AG09319 (cell line): ENCODE measurements at regions not wholly inside any gene's neighbourhood (a gene's known extent, or its start where the extent isn't known, plus 50 kb on each side); places are given as distances from the start of the nearest gene placed in this dataset.

Experiments
- DNase-seq: peaks from one replicate; pipeline ENCODE4 v3.0.0-alpha.2; 2010; ENCODE audit warnings: low read depth; ENCODE audit errors: extremely low read depth
- CTCF ChIP-seq: IDR thresholded peaks from 2 replicates; pipeline ENCODE4 v1.5.1; 2011; ENCODE audit warnings: low read depth, mild to moderate bottlenecking, inconsistent platforms, low read length, moderate library complexity

DNA sequence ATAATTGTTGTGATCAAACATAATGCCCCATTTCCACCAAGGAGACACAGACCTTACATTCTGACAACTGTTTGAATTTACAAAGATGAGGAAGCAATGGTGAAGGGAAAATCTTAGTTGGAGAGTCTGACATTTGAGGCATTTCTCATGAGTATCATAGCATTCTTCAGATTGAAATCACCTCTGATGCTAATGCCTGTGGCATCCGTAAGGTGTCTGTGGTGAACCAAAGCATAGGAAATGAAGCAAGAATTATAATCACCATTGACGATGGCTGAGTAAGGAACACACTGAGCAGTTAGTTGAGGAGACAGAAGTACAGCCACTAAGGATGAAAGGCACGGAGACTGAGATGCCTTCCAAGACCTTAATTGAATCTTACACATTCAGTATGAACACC is 575.7 kb downstream of the TRIML1 start:
- no peak for TF ChIP-seq CTCF
- DNase-seq: peak; percentile 27

DNA sequence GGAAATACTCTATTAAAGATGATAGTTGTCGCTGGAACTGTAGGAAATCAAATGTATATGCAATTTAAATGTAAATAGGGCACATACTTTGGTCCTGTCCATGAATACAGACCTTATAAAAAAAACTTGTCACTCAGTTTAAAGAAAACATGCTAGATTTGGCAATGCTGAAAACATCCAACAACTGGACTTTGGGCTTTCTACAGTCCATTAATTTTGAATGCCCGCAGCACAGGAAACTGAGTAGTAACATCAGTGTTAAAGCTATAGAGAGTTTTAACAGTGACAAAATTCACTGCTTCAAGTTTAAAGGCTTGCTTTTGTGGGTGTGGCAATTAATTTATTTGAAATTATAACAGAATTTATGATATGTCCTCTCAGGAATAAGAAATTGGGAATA is 578.4 kb downstream of the TRIML1 start:
- TF ChIP-seq CTCF: no peak
- no peak for DNase-seq

GRCh38 chr4:188719794-188720193 is 580.6 kb downstream of the TRIML1 start:
- TF ChIP-seq CTCF: no peak; the same call in 1 of the 2 replicates
- DNase-seq: no peak

DNA sequence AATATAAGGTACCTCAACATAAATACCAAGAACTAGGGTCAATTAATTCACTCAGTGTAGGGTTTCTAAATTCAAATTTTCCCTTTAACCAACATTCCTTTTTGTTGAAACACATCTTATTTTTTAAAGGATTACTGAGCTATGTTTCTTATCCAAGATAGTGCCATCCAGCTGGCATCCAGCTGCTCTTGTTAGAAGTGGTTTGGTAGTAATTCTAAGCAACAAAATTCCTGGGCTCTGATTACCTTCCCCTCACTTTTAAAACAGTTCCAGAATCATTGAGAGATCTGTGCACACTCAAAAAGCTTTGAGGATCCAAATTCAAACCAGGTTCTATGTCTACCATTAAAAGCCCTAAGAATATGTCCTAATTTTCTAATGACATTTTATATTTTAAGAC is 583.7 kb downstream of the TRIML1 start:
- no peak for DNase-seq
- no peak for TF ChIP-seq CTCF

DNA sequence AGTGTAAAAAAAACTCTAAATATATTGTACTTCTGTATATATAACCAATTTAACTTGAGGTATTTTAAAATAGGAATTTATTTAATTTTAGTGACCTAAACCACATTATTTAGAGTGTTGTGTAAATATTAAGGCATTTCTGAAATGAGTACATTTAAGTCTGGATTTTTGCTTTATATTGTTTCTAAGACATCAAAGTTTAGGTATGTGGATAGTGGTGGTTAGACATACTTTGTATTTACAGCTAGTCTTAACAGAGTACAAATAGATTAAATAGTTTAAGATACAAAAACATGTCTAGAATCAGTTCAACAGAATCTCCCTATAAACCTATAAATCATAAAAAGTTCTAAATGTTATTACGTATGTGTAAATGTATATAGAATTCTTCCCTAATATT is 588.5 kb downstream of the TRIML1 start:
- DNase-seq: no peak

DNA sequence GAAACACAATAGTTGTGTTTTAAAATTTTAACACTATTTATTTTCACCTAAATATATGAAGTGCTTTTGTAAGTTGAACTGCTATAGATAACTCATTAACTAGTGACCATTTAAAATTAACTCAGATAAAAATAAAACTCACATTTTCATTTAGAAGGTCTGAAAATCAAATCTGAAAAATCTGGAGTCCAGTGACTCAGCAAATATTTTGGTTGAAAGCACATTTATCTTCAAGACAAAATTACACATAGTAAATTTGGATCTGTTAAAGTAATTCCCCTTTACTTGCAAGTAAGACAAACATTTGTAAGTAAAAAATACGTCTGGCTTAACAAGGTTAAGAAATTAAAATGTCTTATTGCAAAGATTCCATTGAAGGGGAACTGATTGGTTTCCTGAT is 589.1 kb downstream of the TRIML1 start:
- DNase-seq: no peak
- no peak for TF ChIP-seq CTCF

More for the DNA sequence above, 588.5 kb downstream of the TRIML1 start:
- no peak for TF ChIP-seq CTCF

- no peak for TF ChIP-seq CTCF
- DNase-seq: no peak
Measured at GRCh38 chr4:188732131-188732530, 592.9 kb downstream of the TRIML1 start.
